MM.1S (cell line): ENCODE measurements at regions not wholly inside any gene's neighbourhood (a gene's known extent, or its start where the extent isn't known, plus 50 kb on each side); places are given as distances from the start of the nearest gene placed in this dataset.

Experiments
- DNase-seq: peaks from one replicate; pipeline ENCODE4 v3.0.0-alpha.2; 2015
- H2AFZ ChIP-seq: fragments of 300-600 bp; sonication (generic); 2 replicates; pipeline ENCODE4 v1.6.0; 2016; ENCODE audit warnings: antibody characterized with exemption, low read length
- H3F3A ChIP-seq: fragments of 300-600 bp; sonication (generic); 2 replicates; pipeline ENCODE4 v1.6.1; 2016; ENCODE audit warnings: mild to moderate bottlenecking, antibody characterized with exemption, low read length, moderate library complexity, mixed read lengths; ENCODE audit not compliant: insufficient read depth
- H3K27ac ChIP-seq: fragments of 300-600 bp; sonication (generic); 2 replicates; pipeline ENCODE4 v1.5.1; 2016; ENCODE audit warnings: mild to moderate bottlenecking, low read length
- H3K27me3 ChIP-seq: fragments of 300-600 bp; sonication (generic); replicated peaks from 2 replicates; pipeline ENCODE4 v1.6.0; 2016; ENCODE audit warnings: low read length; ENCODE audit not compliant: insufficient read depth
- H3K36me3 ChIP-seq: fragments of 300-600 bp; sonication (generic); replicated peaks from 2 replicates; pipeline ENCODE4 v1.6.1; 2016; ENCODE audit warnings: mild to moderate bottlenecking, low read length, mixed read lengths; ENCODE audit not compliant: insufficient read depth
- H3K4me1 ChIP-seq: fragments of 300-600 bp; sonication (generic); 2 replicates; pipeline ENCODE4 v1.6.1; 2016; ENCODE audit warnings: low read length, mixed read lengths
- H3K4me2 ChIP-seq: fragments of 300-600 bp; sonication (generic); 2 replicates; pipeline ENCODE4 v1.6.0; 2016; ENCODE audit warnings: low read depth, low read length
- H3K4me3 ChIP-seq: fragments of 300-600 bp; sonication (generic); 2 replicates; pipeline ENCODE4 v1.5.1; 2016; ENCODE audit warnings: low read length, mixed read lengths
- H3K79me2 ChIP-seq: fragments of 300-600 bp; sonication (generic); 2 replicates; pipeline ENCODE4 v1.6.1; 2016; ENCODE audit warnings: mixed run types, low read length, mixed read lengths
- H3K9ac ChIP-seq: fragments of 300-600 bp; sonication (generic); 2 replicates; pipeline ENCODE4 v1.6.1; 2016; ENCODE audit warnings: low read length, mixed read lengths
- H3K9me2 ChIP-seq: fragments of 300-600 bp; sonication (generic); replicated peaks from 2 replicates; pipeline ENCODE4 v1.6.1; 2016; ENCODE audit warnings: mild to moderate bottlenecking, low read length, mixed read lengths; ENCODE audit not compliant: insufficient read depth
- H3K9me3 ChIP-seq: fragments of 300-600 bp; sonication (generic); replicated peaks from 2 replicates; pipeline ENCODE4 v1.6.1; 2016; ENCODE audit warnings: mild to moderate bottlenecking, low read length, mixed read lengths; ENCODE audit not compliant: insufficient read depth
- H4K20me1 ChIP-seq: fragments of 300-600 bp; sonication (generic); 2 replicates; pipeline ENCODE4 v1.6.1; 2016; ENCODE audit warnings: mild to moderate bottlenecking, low read length, moderate library complexity, mixed read lengths; ENCODE audit not compliant: insufficient read depth
- EZH2 ChIP-seq: fragments of 300-600 bp; sonication (generic); optimal IDR thresholded peaks from 2 replicates; pipeline ENCODE3; 2017; ENCODE audit warnings: low read depth, mild to moderate bottlenecking, antibody characterized with exemption, low read length, mixed read lengths
- EZH2phosphoT487 ChIP-seq: fragments of 300-600 bp; sonication (generic); IDR thresholded peaks from 2 replicates; pipeline ENCODE4 v1.6.1; 2018; ENCODE audit warnings: antibody characterized with exemption, low read length
- TF ChIP-seq, protein P1 (sequence below): fragments of 300-600 bp; sonication (generic); IDR thresholded peaks from 2 replicates; pipeline ENCODE4 v1.5.1; 2016; ENCODE audit warnings: antibody characterized with exemption, low read length, mixed read lengths

DNA sequence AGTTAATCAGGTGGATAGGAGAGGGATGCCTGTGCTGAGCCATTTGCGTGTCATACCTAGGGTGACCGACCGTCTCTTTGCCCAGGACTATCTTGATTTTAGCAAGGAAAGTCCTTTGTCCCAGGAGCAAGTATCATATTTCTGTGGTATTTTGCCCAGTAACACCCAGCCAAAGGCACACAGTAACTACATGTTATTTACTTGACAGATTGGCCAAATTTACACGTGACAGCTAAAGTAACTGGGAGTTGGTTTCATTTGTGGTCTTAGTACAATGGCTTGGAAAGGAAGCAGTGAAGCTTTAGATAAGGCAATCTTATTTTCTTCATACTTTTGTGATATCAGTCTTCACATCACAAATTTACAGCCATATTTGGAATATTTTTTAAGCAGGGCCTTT lies 142.1 kb downstream of the JCAD start:
- no peaks in the 10 kb centered on the region for H3K36me3 ChIP-seq
- no peak overlapping the region for H3K4me3 ChIP-seq
- no peaks in the 10 kb centered on the region for H3K4me1 ChIP-seq
- H3K9ac ChIP-seq = no peak overlapping the region
- H3K4me2 ChIP-seq = no peak overlapping the region
- no peaks in the 10 kb centered on the region for H4K20me1 ChIP-seq
- no peak for DNase-seq
- H3K9me2 ChIP-seq = no peaks in the 10 kb centered on the region
- H3K27me3 ChIP-seq = no peaks in the 10 kb centered on the region
- no peaks in the 10 kb centered on the region for H3K79me2 ChIP-seq
- no peak overlapping the region for H2AFZ ChIP-seq
- no peak for TF ChIP-seq EZH2phosphoT487
- no peak for TF ChIP-seq EZH2
- TF ChIP-seq, protein P1, sequence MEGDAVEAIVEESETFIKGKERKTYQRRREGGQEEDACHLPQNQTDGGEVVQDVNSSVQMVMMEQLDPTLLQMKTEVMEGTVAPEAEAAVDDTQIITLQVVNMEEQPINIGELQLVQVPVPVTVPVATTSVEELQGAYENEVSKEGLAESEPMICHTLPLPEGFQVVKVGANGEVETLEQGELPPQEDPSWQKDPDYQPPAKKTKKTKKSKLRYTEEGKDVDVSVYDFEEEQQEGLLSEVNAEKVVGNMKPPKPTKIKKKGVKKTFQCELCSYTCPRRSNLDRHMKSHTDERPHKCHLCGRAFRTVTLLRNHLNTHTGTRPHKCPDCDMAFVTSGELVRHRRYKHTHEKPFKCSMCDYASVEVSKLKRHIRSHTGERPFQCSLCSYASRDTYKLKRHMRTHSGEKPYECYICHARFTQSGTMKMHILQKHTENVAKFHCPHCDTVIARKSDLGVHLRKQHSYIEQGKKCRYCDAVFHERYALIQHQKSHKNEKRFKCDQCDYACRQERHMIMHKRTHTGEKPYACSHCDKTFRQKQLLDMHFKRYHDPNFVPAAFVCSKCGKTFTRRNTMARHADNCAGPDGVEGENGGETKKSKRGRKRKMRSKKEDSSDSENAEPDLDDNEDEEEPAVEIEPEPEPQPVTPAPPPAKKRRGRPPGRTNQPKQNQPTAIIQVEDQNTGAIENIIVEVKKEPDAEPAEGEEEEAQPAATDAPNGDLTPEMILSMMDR = no peak
- no peak overlapping the region for H3K27ac ChIP-seq
- no peaks in the 10 kb centered on the region for H3F3A ChIP-seq
- no peaks in the 10 kb centered on the region for H3K9me3 ChIP-seq

GRCh38 chr10:29916669-29917068 lies 142.7 kb downstream of the JCAD start:
- Histone ChIP-seq H3K27me3 (no peaks in the 10 kb centered on the region), H3K4me3 (no peak overlapping the region), H4K20me1 (no peaks in the 10 kb centered on the region), H3K4me1 (no peaks in the 10 kb centered on the region), H3K4me2 (no peak overlapping the region), H3F3A (no peaks in the 10 kb centered on the region), H3K79me2 (no peaks in the 10 kb centered on the region), H3K9me3 (no peaks in the 10 kb centered on the region), H3K9me2 (no peaks in the 10 kb centered on the region), H3K9ac (no peak overlapping the region), H2AFZ (no peak overlapping the region), H3K27ac (no peak overlapping the region), H3K36me3 (no peaks in the 10 kb centered on the region)
- no peak for DNase-seq
- no peak for TF ChIP-seq EZH2
- TF ChIP-seq EZH2phosphoT487 = no peak
- TF ChIP-seq, protein P1 = no peak

DNA sequence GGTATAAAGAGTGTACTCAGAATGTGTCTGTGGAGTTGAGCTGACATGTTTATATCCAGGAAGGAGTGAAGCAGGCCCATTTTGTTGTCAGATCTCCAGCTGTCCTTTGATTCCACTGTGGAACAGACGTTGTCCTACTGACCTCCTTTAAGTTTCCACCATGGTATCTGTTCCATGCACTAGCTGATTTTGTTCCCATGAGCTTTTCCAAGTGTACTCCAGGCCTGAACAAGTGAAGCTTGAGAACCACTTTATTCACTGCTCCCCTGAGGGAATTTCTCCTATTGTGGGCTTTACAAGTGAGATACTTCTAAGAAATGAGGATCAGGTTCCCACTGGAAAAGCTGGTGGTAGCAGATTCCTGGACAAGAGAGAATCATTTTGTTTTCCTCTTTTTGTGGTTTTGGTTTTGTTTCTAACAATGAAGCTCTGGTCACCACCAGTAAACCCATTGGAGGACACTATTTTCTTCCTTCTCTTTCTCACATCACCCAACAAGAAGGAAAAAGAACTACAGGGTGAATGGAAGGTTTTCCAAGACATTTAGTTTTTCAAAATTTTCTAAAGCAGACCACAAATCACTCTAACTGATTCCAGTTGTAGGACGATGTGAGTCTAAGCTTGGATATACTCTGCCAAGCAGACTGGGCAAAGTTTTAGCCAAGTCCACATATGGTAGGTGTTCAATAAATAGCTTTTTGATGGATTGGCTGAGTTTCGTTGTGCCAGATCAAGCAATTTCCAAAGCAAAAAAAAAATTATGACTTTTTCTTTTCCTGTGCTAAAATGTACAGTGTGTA lies 144.2 kb downstream of the JCAD start:
- TF ChIP-seq, protein P1 = no peak
- TF ChIP-seq EZH2 = no peak
- no peak for TF ChIP-seq EZH2phosphoT487

More for the DNA sequence above, 144.2 kb downstream of the JCAD start:
- Histone ChIP-seq H4K20me1 (no peaks in the 10 kb centered on the region), H3K36me3 (no peaks in the 10 kb centered on the region), H3K9ac (no peak overlapping the region), H3K9me3 (no peaks in the 10 kb centered on the region), H3K27ac (no peak overlapping the region), H3K79me2 (no peaks in the 10 kb centered on the region), H3K4me1 (no peaks in the 10 kb centered on the region), H3K4me3 (no peak overlapping the region), H3K9me2 (no peaks in the 10 kb centered on the region), H3F3A (no peaks in the 10 kb centered on the region), H2AFZ (no peak overlapping the region), H3K27me3 (no peaks in the 10 kb centered on the region), H3K4me2 (no peak overlapping the region)
- DNase-seq = no peak
